ENCODE measurements at regions not wholly inside any gene's neighbourhood (a gene's known extent, or its start where the extent isn't known, plus 50 kb on each side); places are given as distances from the start of the nearest gene placed in this dataset.

- TF ChIP-seq MAX (IDR thresholded peaks at IDR 0.05) (no peak), ZBTB7A (IDR thresholded peaks at IDR 0.05; ENCODE audit: low read depth) (no peak), TEAD4 (IDR thresholded peaks at IDR 0.05) (no peak), FOXM1 (IDR thresholded peaks at IDR 0.05; ENCODE audit: borderline replicate concordance, low read depth) (no peak), NFIC (IDR thresholded peaks at IDR 0.05) (no peak), USF1 (IDR thresholded peaks at IDR 0.05) (no peak), TAF1 (IDR thresholded peaks at IDR 0.05; ENCODE audit: low read depth) (no peak), CEBPB (IDR thresholded peaks at IDR 0.05) (no peak), EP300 (IDR thresholded peaks at IDR 0.05; ENCODE audit: borderline replicate concordance) (no peak), REST (IDR thresholded peaks at IDR 0.05; ENCODE audit: low read depth) (no peak), TCF12 (IDR thresholded peaks at IDR 0.05; ENCODE audit: low read depth) (no peak), YY1 (IDR thresholded peaks at IDR 0.05; ENCODE audit: low read depth) (no peak), CREB1 (IDR thresholded peaks at IDR 0.05; ENCODE audit: low read depth) (no peak), RAD21 (IDR thresholded peaks at IDR 0.05; ENCODE audit: low read depth) (no peak), EGR1 (IDR thresholded peaks at IDR 0.05) (no peak)
Observed at GRCh38 chr13:21233086-21233485, 56.6 kb downstream of the MRPL57 start.

- no peak for TF ChIP-seq FOXM1 (IDR thresholded peaks at IDR 0.05; ENCODE audit: borderline replicate concordance, low read depth)
- no peak for TF ChIP-seq TCF12 (IDR thresholded peaks at IDR 0.05; ENCODE audit: low read depth)
- TF ChIP-seq CREB1 (IDR thresholded peaks at IDR 0.05; ENCODE audit: low read depth) = no peak
- TF ChIP-seq MAX (IDR thresholded peaks at IDR 0.05) = no peak
Observed at GRCh38 chr13:21234526-21234925, 58.1 kb downstream of the MRPL57 start.

GRCh38 chr13:21235174-21235573 lies 58.7 kb downstream of the MRPL57 start:
- TF ChIP-seq RAD21 (IDR thresholded peaks at IDR 0.05; ENCODE audit: low read depth) (no peak), USF1 (IDR thresholded peaks at IDR 0.05) (no peak), MAX (IDR thresholded peaks at IDR 0.05) (no peak), CREB1 (IDR thresholded peaks at IDR 0.05; ENCODE audit: low read depth) (no peak), CEBPB (IDR thresholded peaks at IDR 0.05) (no peak), NFIC (IDR thresholded peaks at IDR 0.05) (no peak), FOXM1 (IDR thresholded peaks at IDR 0.05; ENCODE audit: borderline replicate concordance, low read depth) (no peak), YY1 (IDR thresholded peaks at IDR 0.05; ENCODE audit: low read depth) (no peak)

- no peak for TF ChIP-seq CREB1 (IDR thresholded peaks at IDR 0.05; ENCODE audit: low read depth)
- TF ChIP-seq NFIC (IDR thresholded peaks at IDR 0.05) = no peak
- TF ChIP-seq EP300 (IDR thresholded peaks at IDR 0.05; ENCODE audit: borderline replicate concordance) = no peak
- TF ChIP-seq TEAD4 (IDR thresholded peaks at IDR 0.05) = no peak
- no peak for TF ChIP-seq REST (IDR thresholded peaks at IDR 0.05; ENCODE audit: low read depth)
- no peak for TF ChIP-seq FOXM1 (IDR thresholded peaks at IDR 0.05; ENCODE audit: borderline replicate concordance, low read depth)
- no peak for TF ChIP-seq TAF1 (IDR thresholded peaks at IDR 0.05; ENCODE audit: low read depth)
- no peak for TF ChIP-seq ZBTB7A (IDR thresholded peaks at IDR 0.05; ENCODE audit: low read depth)
- no peak for TF ChIP-seq RAD21 (IDR thresholded peaks at IDR 0.05; ENCODE audit: low read depth)
- TF ChIP-seq TCF12 (IDR thresholded peaks at IDR 0.05; ENCODE audit: low read depth) = no peak
- TF ChIP-seq EGR1 (IDR thresholded peaks at IDR 0.05) = no peak
Observed at GRCh38 chr13:21237081-21237480, 60.6 kb downstream of the MRPL57 start.

GRCh38 chr13:21238267-21238666 lies 61.8 kb downstream of the MRPL57 start:
- TF ChIP-seq CREB1 (IDR thresholded peaks at IDR 0.05; ENCODE audit: low read depth) (no peak), TAF1 (IDR thresholded peaks at IDR 0.05; ENCODE audit: low read depth) (no peak), MAX (IDR thresholded peaks at IDR 0.05) (no peak), EGR1 (IDR thresholded peaks at IDR 0.05) (no peak), EP300 (IDR thresholded peaks at IDR 0.05; ENCODE audit: borderline replicate concordance) (no peak), FOXM1 (IDR thresholded peaks at IDR 0.05; ENCODE audit: borderline replicate concordance, low read depth) (no peak), YY1 (IDR thresholded peaks at IDR 0.05; ENCODE audit: low read depth) (no peak), TEAD4 (IDR thresholded peaks at IDR 0.05) (no peak)

- TF ChIP-seq REST (IDR thresholded peaks at IDR 0.05; ENCODE audit: low read depth) (no peak), TAF1 (IDR thresholded peaks at IDR 0.05; ENCODE audit: low read depth) (no peak), RAD21 (IDR thresholded peaks at IDR 0.05; ENCODE audit: low read depth) (no peak)
Observed at GRCh38 chr13:21240586-21240985, 64.1 kb downstream of the MRPL57 start.

All from Ishikawa (cell line).